ENCODE measurements at regions not wholly inside any gene's neighbourhood (a gene's known extent, or its start where the extent isn't known, plus 50 kb on each side); places are given as distances from the start of the nearest gene placed in this dataset.
"Not testable (repeated sequence)": the region's sequence is repeated elsewhere in the genome, so short reads cannot be mapped to it uniquely, and the experiment has no call there.

DNA sequence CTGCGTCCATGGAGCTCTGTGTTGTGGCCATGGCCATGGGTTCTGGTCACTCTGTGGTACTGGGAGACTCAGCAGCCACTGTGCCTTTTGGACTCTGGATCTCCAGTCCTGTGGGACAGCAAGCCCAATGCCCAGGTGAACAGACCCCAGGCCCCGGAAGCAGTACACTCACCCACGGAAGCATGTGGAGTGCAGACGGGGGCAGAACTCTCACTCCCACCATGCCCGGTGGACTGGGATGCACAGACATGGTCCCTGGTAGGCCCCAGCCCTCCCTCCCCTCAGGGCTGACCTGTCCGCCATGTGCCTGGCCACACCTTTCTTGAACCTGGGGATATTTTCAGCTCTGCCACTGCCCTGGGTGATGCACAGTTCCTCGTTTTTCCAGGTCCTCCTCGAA, 163.3 kb downstream of the URI1 start:
- 0 out of 2 replicates have a peak, but pooled peaks cover 14% of the 10 kb centered on the region for H3K27me3 ChIP-seq
- H3K9me3 ChIP-seq (replicated peaks), result no peaks in the 10 kb centered on the region
- no peaks in the 10 kb centered on the region; the same call in 1 of the 2 replicates for H3K4me1 ChIP-seq
- no peak overlapping the region for H3K27ac ChIP-seq
- H3K36me3 ChIP-seq, result no peaks in the 10 kb centered on the region
- no peak overlapping the region for H3K4me3 ChIP-seq
- no peak for DNase-seq

DNA sequence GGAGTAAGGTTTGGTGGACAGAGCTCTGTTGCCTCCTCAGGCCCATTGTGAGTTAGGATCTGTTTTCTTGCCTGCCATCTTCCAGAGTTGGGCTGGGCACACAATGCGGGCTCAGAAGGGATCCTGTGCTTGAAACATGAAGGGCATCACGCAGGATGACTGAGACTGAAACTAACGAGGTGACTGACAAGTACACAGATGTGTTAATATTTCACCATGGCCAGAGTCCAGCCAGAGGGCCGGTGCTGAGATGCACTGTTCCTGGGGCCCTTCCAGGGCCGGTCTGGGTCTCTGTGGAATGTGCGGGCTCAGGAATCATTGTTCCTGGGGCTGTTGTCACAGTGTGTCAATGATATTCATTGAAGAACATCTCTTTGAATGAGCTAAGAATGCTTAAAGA, 163.7 kb downstream of the URI1 start:
- H3K9me3 ChIP-seq (replicated peaks), result no peaks in the 10 kb centered on the region
- H3K27me3 ChIP-seq, result 0 out of 2 replicates have a peak, but pooled peaks cover 15% of the 10 kb centered on the region
- no peaks in the 10 kb centered on the region for H3K36me3 ChIP-seq
- H3K27ac ChIP-seq, result no peak overlapping the region
- H3K4me3 ChIP-seq, result no peak overlapping the region
- H3K4me1 ChIP-seq, result no peaks in the 10 kb centered on the region; the same call in 1 of the 2 replicates
- DNase-seq, result no peak

GRCh38 chr19:30106417-30107095, 164.5 kb downstream of the URI1 start:
- peak; percentile 75 to 82 for DNase-seq
- Histone ChIP-seq H3K4me3 (no peak overlapping the region), H3K9me3 (replicated peaks) (no peaks in the 10 kb centered on the region), H3K4me1 (no peaks in the 10 kb centered on the region; the same call in 1 of the 2 replicates), H3K27me3 (0 out of 2 replicates have a peak, but pooled peaks cover 15% of the 10 kb centered on the region), H3K36me3 (no peaks in the 10 kb centered on the region), H3K27ac (no peak overlapping the region)

DNA sequence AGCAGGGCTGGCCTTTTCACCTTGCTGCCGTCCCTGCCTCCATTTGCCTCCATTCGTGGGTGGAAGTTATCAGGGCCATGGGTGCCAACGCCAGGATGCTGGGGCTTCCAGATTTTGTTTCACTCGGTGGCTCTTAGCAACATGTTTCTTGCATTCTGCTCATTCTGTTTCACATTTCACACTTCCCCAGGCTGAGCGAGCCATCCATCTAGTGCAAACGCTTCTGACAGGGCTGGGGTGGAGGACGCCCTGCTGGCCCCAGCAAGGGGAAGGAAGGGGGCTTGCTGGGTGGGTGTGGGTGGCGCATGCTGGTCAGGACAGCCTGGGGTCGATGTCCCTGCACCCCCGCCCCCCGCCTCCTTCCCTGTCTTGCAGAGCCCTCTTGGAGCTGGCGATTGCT, 165.2 kb downstream of the URI1 start:
- Histone ChIP-seq H3K9me3 (replicated peaks) (no peaks in the 10 kb centered on the region), H3K27me3 (0 out of 2 replicates have a peak, but pooled peaks cover 15% of the 10 kb centered on the region), H3K27ac (no peak overlapping the region), H3K36me3 (no peaks in the 10 kb centered on the region), H3K4me1 (no peaks in the 10 kb centered on the region; the same call in 1 of the 2 replicates), H3K4me3 (no peak overlapping the region)
- DNase-seq, result no peak

DNA sequence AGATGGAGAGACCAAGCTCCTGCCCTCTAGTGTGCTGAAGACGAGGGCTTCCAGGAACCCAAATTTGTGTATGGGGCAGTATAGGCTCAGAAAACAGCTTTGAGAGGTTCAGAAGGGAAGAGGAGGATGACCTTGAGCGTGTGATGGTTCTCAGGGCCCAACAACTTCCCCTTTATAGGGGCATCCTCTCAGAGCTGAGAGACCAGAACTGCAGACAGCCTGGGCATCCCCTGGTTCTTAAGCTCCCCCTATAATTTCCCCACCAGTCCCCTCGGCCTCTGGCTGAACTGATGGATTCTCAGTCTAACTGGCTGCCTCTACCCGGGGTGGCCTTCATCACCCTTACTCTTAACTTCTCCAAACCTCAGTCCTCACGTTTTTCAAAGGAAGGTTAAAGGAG, 167.5 kb downstream of the URI1 start:
- no peak for DNase-seq
- Histone ChIP-seq H3K36me3 (no peaks in the 10 kb centered on the region), H3K27ac (no peak overlapping the region), H3K4me3 (no peak overlapping the region), H3K4me1 (no peaks in the 10 kb centered on the region; the same call in 1 of the 2 replicates), H3K9me3 (replicated peaks) (no peaks in the 10 kb centered on the region), H3K27me3 (0 out of 2 replicates have a peak, but pooled peaks cover 15% of the 10 kb centered on the region)

DNA sequence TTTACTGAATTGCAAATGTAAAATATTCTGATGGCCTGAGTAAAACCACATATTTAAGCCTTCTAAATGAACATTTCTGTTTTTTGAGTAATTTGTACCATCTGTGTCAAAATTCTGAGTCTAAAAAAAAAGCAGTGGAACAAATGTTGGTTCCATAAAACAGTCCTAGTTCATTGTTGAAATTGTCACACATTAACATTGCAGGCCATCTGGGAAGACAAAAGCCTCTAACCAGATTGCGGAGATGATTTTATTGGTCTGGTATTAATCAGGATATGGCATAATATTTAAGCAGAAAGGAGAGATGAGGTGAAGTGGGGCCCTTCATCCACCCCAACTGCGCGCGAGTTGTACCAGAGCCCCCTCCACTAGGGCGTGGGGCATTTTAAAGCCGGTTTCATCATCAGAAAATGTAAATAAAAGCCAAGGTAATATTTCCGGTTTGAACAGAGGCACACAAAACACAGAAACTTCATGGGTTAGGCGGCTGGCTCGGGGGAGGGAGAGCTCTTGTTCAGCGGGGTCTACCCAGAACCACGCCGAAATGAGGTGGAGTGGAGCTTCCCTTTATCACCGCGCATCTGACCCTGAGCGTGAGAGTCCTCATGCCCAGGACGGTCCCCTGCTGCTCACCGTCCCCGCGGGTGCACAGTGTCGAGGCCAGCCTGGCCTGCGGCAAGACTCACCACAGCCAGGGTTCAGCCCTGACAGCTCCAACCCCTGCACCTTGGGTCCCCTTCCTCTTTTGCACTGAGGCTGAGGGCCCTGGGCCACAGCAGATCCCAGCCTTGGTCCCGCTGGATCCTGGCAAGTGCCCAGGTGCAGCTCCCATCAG, 169.2 kb downstream of the URI1 start:
- Histone ChIP-seq H3K27ac (no peak overlapping the region), H3K36me3 (no peaks in the 10 kb centered on the region)

DNA sequence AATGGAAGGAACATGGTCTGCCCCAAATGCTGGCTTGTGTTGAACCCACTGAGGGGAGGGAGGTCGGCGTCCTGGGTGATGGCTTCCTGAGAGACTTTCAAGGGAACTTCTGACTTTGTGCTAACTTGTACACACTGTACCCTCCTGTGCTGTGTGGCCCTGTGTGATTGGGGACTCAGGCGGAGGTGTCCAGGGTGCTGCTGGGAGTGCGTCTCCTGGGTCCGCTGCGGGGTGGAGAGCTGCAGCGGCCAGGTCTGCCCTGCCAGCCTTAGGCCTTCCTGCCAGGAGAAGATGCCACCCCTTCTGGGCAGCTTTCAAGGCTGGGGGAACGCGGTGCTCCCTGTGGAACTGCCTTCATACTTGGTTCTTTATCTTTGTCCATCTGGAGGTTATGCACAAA, 170.1 kb downstream of the URI1 start:
- H3K36me3 ChIP-seq, result no peaks in the 10 kb centered on the region
- no peak for DNase-seq
- no peaks in the 10 kb centered on the region for H3K9me3 ChIP-seq (replicated peaks)

More for the DNA sequence above, 169.2 kb downstream of the URI1 start:
- 0 out of 2 replicates have a peak, but pooled peaks cover 15% of the 10 kb centered on the region for H3K27me3 ChIP-seq
- H3K4me1 ChIP-seq, result no peaks in the 10 kb centered on the region; the same call in 1 of the 2 replicates
- H3K9me3 ChIP-seq (replicated peaks), result no peaks in the 10 kb centered on the region
- H3K4me3 ChIP-seq, result no peak overlapping the region
- DNase-seq, result no peak

GRCh38 chr19:30112666-30113065, 170.6 kb downstream of the URI1 start:
- Histone ChIP-seq H3K4me3 (no peak overlapping the region), H3K9me3 (replicated peaks) (no peaks in the 10 kb centered on the region), H3K27ac (no peak overlapping the region), H3K36me3 (no peaks in the 10 kb centered on the region), H3K4me1 (no peaks in the 10 kb centered on the region), H3K27me3 (0 out of 2 replicates have a peak, but pooled peaks cover 15% of the 10 kb centered on the region)
- no peak for DNase-seq

More for the DNA sequence above, 170.1 kb downstream of the URI1 start:
- H3K27ac ChIP-seq, result no peak overlapping the region
- 0 out of 2 replicates have a peak, but pooled peaks cover 15% of the 10 kb centered on the region for H3K27me3 ChIP-seq
- H3K4me3 ChIP-seq, result no peak overlapping the region
- H3K4me1 ChIP-seq, result no peaks in the 10 kb centered on the region

GRCh38 chr19:30113186-30113585, 171.1 kb downstream of the URI1 start:
- Histone ChIP-seq H3K4me3 (no peak overlapping the region), H3K27me3 (0 out of 2 replicates have a peak, but pooled peaks cover 15% of the 10 kb centered on the region), H3K36me3 (no peaks in the 10 kb centered on the region), H3K27ac (no peak overlapping the region), H3K4me1 (no peaks in the 10 kb centered on the region), H3K9me3 (replicated peaks) (no peaks in the 10 kb centered on the region)
- no peak for DNase-seq

DNA sequence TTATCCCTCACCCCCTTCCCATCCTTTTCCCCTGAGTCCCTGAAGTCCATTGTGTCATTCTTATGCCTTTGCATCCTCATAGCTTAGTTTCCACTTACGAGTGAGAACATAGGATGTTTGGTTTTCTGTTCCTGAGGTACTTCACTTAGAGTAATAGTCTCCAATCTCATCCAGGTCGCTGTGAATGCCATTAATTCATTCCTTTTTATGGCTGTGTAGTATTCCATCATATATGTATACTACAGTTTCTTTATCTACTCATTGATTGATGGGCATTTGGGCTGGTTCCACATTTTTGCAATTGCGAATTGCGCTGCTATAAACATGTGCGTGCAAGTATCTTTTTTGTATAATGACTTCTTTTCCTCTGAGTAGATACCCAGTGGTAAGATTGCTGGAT, 172.1 kb downstream of the URI1 start:
- not testable (repeated sequence) for H3K4me1 ChIP-seq; H3K27ac ChIP-seq; H3K4me3 ChIP-seq; H3K27me3 ChIP-seq; H3K9me3 ChIP-seq (replicated peaks); DNase-seq; H3K36me3 ChIP-seq

GRCh38 chr19:30115947-30116346, 173.9 kb downstream of the URI1 start:
- Histone ChIP-seq H3K4me1 (no peaks in the 10 kb centered on the region), H3K9me3 (replicated peaks) (no peaks in the 10 kb centered on the region), H3K27ac (no peak overlapping the region), H3K4me3 (no peak overlapping the region), H3K27me3 (no peaks in the 10 kb centered on the region), H3K36me3 (no peaks in the 10 kb centered on the region)
- no peak for DNase-seq

- no peaks in the 10 kb centered on the region for H3K9me3 ChIP-seq (replicated peaks)
- H3K4me3 ChIP-seq, result no peak overlapping the region
- H3K4me1 ChIP-seq, result no peaks in the 10 kb centered on the region
- no peak for DNase-seq
- H3K36me3 ChIP-seq, result no peaks in the 10 kb centered on the region
- H3K27me3 ChIP-seq, result no peaks in the 10 kb centered on the region
- no peak overlapping the region for H3K27ac ChIP-seq
Measured at GRCh38 chr19:30116530-30116929, 174.5 kb downstream of the URI1 start.

DNA sequence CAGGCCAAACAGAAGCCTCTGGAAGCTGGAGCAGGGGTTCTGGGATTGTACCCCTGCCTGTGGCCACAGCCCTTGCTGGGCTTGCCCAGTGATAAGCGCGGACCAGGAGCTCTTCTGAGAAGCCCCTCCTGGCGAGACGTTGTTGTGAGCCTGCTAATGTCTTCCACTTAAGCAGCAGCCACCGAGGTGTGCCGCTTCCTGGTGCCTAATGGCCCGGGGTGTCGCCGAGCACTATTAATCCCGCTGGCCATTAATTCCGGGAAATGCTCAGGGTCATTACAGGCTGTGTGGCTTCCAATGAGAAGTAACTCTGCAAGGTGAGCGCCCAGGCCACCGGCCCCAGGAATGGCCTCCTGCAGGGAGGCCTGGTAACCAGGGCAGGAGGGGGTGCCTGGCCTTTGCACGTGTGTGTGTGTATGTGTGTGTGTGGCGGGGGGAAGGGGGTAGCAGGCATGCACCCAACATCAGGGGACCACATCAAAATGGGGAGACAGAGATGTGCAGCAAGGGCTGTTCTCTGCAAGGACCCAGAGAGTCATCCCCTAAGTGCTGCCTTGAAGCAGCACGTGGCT, 175.0 kb downstream of the URI1 start:
- Histone ChIP-seq H3K4me3 (no peak overlapping the region), H3K27me3 (no peaks in the 10 kb centered on the region), H3K36me3 (no peaks in the 10 kb centered on the region), H3K27ac (no peak overlapping the region), H3K4me1 (no peaks in the 10 kb centered on the region), H3K9me3 (replicated peaks) (no peaks in the 10 kb centered on the region)
- DNase-seq, result no peak

- Histone ChIP-seq H3K27ac (no peak overlapping the region), H3K4me1 (no peaks in the 10 kb centered on the region), H3K4me3 (no peak overlapping the region), H3K36me3 (no peaks in the 10 kb centered on the region), H3K9me3 (replicated peaks) (no peaks in the 10 kb centered on the region), H3K27me3 (no peaks in the 10 kb centered on the region)
- no peak for DNase-seq
Measured at GRCh38 chr19:30117636-30118145, 175.7 kb downstream of the URI1 start.

DNA sequence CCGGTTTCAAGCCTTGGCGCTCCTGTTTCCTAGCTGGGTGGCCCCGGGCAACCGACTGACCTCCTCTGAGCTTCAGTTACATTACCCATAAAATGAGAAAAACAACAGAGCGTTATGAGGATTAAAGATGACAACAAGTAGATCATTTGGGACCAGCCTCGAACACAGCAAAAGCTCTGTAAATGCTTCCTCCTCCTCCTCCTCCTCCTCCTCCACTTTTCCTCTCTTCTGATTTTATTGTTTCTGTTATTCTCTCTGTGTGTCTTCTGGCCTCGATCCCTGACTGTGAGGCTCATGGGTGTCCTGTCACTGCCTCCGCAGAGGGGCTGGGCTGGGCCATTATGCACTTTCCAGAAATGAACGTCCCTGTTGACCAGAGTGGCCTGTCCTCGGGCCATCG, 176.2 kb downstream of the URI1 start:
- H3K4me1 ChIP-seq, result no peaks in the 10 kb centered on the region
- DNase-seq, result no peak
- no peak overlapping the region for H3K27ac ChIP-seq
- no peaks in the 10 kb centered on the region for H3K36me3 ChIP-seq
- no peaks in the 10 kb centered on the region for H3K27me3 ChIP-seq
- no peak overlapping the region for H3K4me3 ChIP-seq
- H3K9me3 ChIP-seq (replicated peaks), result no peaks in the 10 kb centered on the region

Measured in SJCRH30 (cell line).